GM21576 (cell line): ENCODE measurements at regions not wholly inside any gene's neighbourhood (a gene's known extent, or its start where the extent isn't known, plus 50 kb on each side); places are given as distances from the start of the nearest gene placed in this dataset.
"Not testable (repeated sequence)": the region's sequence is repeated elsewhere in the genome, so short reads cannot be mapped to it uniquely, and the experiment has no call there.

ENCODE experiments used
- ATAC-seq: cut with Tn5 transposase; IDR thresholded peaks from one replicate; pipeline ENCODE4 v1.9.1; 2021; ENCODE audit warnings: mild to moderate bottlenecking, moderate library complexity; ENCODE audit not compliant: unreplicated experiment

- ATAC-seq: no peak
Observed at GRCh38 chrX:101823236-101823635, 108.6 kb downstream of the ZMAT1 start.

DNA sequence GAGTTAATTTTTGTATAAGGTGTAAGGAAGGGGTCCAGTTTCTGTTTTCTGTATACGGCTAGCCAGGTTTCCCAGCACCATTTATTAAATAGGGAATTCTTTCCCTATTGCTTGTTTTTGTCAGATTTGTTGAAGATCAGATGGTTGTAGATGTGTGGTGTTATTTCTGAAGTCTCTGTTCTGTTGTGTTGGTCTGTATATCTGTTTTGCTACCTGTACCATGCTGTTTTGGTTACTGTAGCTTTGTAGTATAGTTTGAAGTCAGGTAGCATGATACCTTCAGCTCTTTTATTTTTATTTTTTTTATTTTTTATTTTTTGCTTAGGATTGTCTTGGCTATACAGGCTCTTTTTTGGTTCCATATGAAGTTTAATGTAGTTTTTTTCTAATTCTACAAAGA, 114.1 kb downstream of the ZMAT1 start:
- not testable (repeated sequence) for ATAC-seq

GRCh38 chrX:101813200-101813599, 118.6 kb downstream of the ZMAT1 start:
- ATAC-seq: no peak

DNA sequence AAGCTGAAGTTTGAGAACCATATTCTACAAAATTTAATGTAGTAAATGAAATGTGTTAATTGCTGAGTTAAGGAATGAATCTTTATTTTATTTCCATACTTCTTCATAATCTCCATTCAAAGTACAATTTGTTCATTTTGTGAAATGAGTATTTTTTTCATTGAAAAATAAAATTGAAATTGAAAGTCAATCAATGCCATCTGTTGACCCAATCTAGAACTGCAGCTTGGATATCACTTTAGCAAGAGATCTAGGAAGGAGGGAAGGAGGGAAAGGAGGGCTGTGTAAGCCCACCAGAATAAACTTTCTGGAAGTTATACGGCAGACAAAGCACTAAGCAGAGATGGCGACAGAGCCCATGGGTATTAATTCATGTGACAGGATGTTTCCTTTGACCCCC, 128.4 kb downstream of the ZMAT1 start:
- ATAC-seq: no peak

DNA sequence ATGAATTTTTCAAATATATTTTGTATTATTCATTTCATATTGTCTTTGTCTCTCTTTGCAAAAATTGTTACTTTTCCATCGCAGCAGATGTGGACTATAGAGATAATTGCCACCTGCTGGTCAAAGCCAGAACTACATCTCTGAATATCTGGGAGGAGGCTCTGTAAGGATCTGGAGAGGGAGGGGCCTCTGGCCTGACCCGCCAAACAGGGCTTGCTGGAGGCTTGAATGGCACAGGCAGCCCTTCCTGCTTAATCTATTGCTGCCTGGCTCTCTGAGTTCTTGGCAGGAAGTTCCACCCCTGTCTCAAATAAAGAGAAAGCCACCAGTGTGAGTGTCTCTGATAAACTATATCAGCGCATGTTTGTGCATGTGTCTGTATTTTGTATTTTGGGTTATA, 132.4 kb downstream of the ZMAT1 start:
- peak; percentile 99 for ATAC-seq

DNA sequence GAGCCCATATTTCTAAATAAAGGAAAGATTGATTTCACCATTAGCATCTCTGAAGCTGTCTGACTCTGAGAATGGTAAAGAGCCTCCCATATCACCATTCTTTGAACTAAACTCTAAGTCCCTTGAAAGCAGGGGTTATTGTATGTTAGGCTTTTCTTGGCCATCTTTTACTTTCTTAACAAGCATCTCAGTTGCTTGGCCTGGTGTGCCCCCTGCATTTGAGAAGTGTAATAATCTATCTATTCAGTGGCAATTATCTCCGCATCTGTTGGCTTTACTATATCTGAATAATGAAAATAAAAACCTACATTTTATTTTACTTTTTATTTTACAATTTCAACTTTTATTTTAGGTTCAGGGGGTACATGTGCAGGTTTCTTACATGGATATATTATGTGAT, 128.3 kb upstream of the ARMCX2 start:
- ATAC-seq: no peak

DNA sequence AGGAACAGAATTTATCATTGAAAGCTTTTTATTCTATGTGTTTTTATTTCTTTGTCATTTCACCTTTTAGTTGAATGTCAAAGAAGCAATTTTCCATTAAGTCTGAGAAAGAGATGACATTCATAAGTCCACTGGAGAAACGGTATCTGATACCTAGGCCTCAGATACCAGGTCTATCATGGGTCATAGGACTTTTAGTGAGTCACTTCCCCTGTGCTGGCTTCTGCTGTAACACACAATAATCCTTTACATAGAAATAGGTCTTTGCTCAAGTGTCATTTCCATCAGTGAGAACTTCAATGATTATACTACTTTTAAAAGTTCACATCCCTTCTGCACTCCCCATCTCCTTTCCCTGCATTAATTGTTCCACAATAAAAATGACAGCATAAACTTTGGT, 125.5 kb upstream of the ARMCX2 start:
- ATAC-seq: no peak

GRCh38 chrX:101780421-101780820, 120.8 kb upstream of the ARMCX2 start:
- not testable (repeated sequence) for ATAC-seq

DNA sequence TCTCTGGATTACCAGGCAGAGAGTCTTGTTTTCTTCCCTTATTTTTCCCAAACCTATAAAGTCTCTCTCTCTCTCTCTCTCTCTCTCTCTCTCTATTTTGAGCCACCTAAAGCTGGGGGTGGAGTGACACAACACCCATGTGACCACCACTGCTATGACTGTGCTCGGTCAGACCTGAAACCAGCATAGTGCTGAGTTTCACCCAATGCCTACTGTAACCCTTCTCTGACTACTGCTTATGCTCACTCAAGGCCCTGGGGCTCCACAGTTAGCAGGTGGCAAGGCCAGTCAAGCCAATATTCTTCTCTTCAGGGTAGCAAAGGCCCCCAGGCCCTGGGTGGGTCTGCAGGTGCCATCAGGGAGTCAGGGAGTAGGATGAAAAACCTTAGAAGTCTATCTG, 114.7 kb upstream of the ARMCX2 start:
- ATAC-seq: peak; percentile 99

- no peak for ATAC-seq
Observed at GRCh38 chrX:101764538-101764937, 104.9 kb upstream of the ARMCX2 start.

DNA sequence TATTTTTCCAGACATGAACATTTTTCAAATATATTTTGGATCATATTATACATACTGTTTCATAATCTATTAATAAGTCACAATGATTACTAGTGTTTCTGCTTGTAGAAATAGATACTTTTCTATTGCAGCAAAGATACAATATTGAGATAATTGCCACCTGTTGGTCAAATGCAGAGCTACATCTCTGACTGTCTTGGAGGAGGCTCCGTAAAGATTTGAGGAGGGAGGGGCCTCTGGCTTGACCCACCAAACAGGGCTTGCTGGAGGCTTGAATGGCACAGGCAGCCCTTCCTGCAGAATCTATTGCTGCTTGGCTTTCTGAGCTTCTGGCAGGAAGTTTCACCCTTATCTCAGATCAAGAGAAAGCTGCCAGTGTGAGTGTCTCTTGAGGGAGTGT, 99.3 kb upstream of the ARMCX2 start:
- ATAC-seq: peak; percentile 88

DNA sequence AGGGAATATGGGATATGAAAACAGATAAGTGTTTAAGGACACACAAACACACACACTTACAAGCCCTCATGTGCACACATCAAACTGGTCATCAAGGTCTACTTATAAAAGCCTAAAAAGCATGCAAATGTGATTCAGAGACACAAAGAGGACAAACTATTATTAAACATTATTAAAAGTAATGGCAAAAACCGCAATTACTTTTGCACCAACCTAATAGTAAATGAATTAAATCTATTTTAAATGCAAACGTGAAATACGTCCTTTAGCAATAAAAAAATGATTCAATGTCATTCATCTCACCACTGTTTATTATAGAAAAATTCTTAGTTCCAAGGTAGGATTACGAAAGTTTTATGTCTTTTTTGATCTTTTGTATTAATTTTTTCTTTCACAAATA, 91.1 kb upstream of the ARMCX2 start:
- no peak for ATAC-seq

- ATAC-seq: no peak
Observed at GRCh38 chrX:101749436-101749835, 89.8 kb upstream of the ARMCX2 start.

GRCh38 chrX:101745046-101745445, 85.4 kb upstream of the ARMCX2 start:
- no peak for ATAC-seq

GRCh38 chrX:101744085-101744484, 84.4 kb upstream of the ARMCX2 start:
- ATAC-seq: no peak

GRCh38 chrX:101740642-101741041, 81.0 kb upstream of the ARMCX2 start:
- no peak for ATAC-seq

DNA sequence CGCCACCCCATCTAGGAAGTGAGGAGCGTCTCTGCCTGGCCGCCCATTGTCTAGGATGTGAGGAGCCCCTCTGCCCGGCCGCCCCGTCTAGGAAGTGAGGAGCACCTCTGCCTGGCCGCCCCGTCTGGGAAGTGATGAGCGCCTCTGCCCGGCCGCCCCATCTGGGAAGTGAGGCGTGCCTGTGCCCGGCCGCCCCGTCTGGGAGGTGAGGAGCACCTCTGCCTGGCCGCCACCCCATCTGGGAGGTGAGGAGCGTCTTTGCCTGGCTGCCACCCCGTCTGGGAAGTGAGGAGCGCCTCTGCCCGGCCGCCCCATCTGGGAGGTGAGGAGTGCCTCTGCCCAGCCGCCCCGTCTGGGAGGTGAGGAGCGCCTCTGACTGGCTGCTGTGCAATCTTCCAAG, 79.2 kb upstream of the ARMCX2 start:
- ATAC-seq: not testable (repeated sequence)

GRCh38 chrX:101738411-101738810, 78.8 kb upstream of the ARMCX2 start:
- ATAC-seq: not testable (repeated sequence)

DNA sequence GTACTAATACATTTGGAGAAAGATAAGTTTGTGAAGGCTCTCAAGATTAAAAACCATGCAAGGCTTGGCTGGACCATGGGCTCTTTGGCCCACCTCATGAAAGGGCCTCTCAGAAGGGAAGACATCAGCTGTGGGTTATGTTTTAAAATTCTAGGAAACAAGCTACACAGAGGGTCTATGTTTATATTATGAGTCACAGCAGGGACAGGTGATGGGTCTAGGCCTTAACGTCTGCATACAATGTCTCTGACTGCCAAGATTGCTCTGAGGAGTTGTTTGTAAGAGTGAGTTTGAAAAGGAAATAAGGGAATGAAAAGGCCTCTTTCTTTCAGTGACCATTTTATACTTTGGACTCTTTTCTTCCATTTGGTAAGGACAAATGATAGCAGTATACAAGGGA, 77.0 kb upstream of the ARMCX2 start:
- ATAC-seq: no peak

DNA sequence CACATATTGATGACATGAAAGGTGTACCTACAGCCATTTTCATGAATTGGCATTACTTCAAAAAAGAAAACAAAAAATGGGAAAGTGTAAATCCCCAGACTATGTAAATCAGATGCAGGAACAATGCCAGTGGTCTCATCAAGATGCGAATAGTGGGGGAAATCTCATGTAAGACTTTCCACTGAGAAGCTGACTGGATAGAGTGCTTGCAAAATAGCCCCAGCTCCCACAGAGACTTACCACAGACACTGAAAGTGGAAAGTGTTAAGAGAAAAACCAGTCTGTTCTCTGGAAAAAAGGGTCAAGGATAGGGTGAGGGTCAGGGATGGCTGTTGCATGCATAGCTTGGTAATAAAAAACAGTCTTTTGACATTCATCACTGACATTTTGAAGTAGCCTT, 73.2 kb upstream of the ARMCX2 start:
- no peak for ATAC-seq

DNA sequence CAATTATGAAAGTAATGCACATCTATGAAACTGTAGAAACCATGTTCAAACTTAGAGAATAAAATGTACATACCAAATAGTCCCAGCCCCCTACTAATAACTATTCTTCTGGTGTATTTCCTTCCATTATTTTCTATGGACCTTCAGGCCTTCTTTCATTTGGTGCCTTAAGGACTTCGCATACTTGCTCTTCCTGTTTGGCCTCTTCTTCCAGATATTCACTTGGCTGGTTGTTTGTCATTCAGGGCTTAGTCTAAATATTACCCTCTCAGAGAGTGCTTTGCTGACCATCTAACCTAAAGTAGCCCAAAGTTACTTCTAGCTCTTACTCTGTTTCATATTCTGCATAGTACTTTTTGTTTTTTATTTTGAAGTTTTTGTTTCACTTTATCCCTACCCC, 70.3 kb upstream of the ARMCX2 start:
- ATAC-seq: no peak
